ENCODE measurements at regions not wholly inside any gene's neighbourhood (a gene's known extent, or its start where the extent isn't known, plus 50 kb on each side); places are given as distances from the start of the nearest gene placed in this dataset.

- POLR2A ChIA-PET = no interaction called here
- Histone ChIP-seq H3K27me3 (ENCODE audit: insufficient read depth, low read length, poor library complexity, severe bottlenecking) (no peaks in the 10 kb centered on the region), H3K36me3 (ENCODE audit: insufficient read depth, low read length) (no peaks in the 10 kb centered on the region), H3K9me3 (ENCODE audit: low read length) (no peaks in the 10 kb centered on the region), H3K27ac (ENCODE audit: low read depth, low read length) (no peak overlapping the region), H3K4me1 (ENCODE audit: insufficient read depth, low read length) (no peaks in the 10 kb centered on the region), H3K4me3 (ENCODE audit: low read length) (no peak overlapping the region)
- H3K4me1 Mint-ChIP-seq = no peaks in the 10 kb centered on the region
- no peak overlapping the region for H3K27ac Mint-ChIP-seq
- peaks cover 0 to 13% (median 2%) of the 10 kb centered on the region in 5 donors for H3K9me3 Mint-ChIP-seq
- CTCF ChIA-PET = no interaction called here
- H3K27me3 Mint-ChIP-seq = no peaks in the 10 kb centered on the region
- no peak overlapping the region for H3K4me3 Mint-ChIP-seq
- H3K36me3 Mint-ChIP-seq = no peaks in the 10 kb centered on the region
- DNase-seq = no peak
Observed at GRCh38 chrX:7690842-7691241, 152.1 kb upstream of the VCX start.

GRCh38 chrX:7689791-7690412, 153.1 kb upstream of the VCX start:
- CTCF ChIA-PET = no interaction called here

GRCh38 chrX:7680181-7680580, 162.8 kb upstream of the VCX start:
- Histone ChIP-seq H3K36me3 (ENCODE audit: insufficient read depth, low read length) (no peaks in the 10 kb centered on the region), H3K9me3 (ENCODE audit: low read length) (no peaks in the 10 kb centered on the region), H3K27ac (ENCODE audit: low read depth, low read length) (no peak overlapping the region), H3K4me1 (ENCODE audit: insufficient read depth, low read length) (no peaks in the 10 kb centered on the region), H3K27me3 (ENCODE audit: insufficient read depth, low read length, poor library complexity, severe bottlenecking) (no peaks in the 10 kb centered on the region), H3K4me3 (ENCODE audit: low read length) (no peak overlapping the region)
- no peak overlapping the region for H3K27ac Mint-ChIP-seq
- peaks cover 0 to 5% (median 2%) of the 10 kb centered on the region in 5 donors for H3K9me3 Mint-ChIP-seq
- no peaks in the 10 kb centered on the region for H3K27me3 Mint-ChIP-seq
- no peak for DNase-seq
- ChIA-PET POLR2A (no interaction called here), CTCF (no interaction called here)
- no peaks in the 10 kb centered on the region for H3K4me1 Mint-ChIP-seq
- H3K36me3 Mint-ChIP-seq = no peaks in the 10 kb centered on the region
- H3K4me3 Mint-ChIP-seq = no peak overlapping the region

More at GRCh38 chrX:7689791-7690412, 153.1 kb upstream of the VCX start:
- H3K4me3 ChIP-seq (ENCODE audit: low read length) = no peak overlapping the region
- no peak for DNase-seq
- Mint-ChIP-seq H3K36me3 (no peaks in the 10 kb centered on the region), H3K27me3 (no peaks in the 10 kb centered on the region), H3K9me3 (peaks cover 0 to 13% (median 2%) of the 10 kb centered on the region in 5 donors), H3K27ac (no peak overlapping the region), H3K4me1 (no peaks in the 10 kb centered on the region), H3K4me3 (no peak overlapping the region)
- no peak overlapping the region for H3K27ac ChIP-seq (ENCODE audit: low read depth, low read length)
- no peaks in the 10 kb centered on the region for H3K9me3 ChIP-seq (ENCODE audit: low read length)
- no peaks in the 10 kb centered on the region for H3K36me3 ChIP-seq (ENCODE audit: insufficient read depth, low read length)
- H3K4me1 ChIP-seq (ENCODE audit: insufficient read depth, low read length) = no peaks in the 10 kb centered on the region
- POLR2A ChIA-PET = no interaction called here
- H3K27me3 ChIP-seq (ENCODE audit: insufficient read depth, low read length, poor library complexity, severe bottlenecking) = no peaks in the 10 kb centered on the region

- Mint-ChIP-seq H3K4me1 (no peaks in the 10 kb centered on the region), H3K27ac (no peak overlapping the region), H3K9me3 (peaks cover 0 to 14% (median 11%) of the 10 kb centered on the region in 5 donors), H3K4me3 (no peak overlapping the region), H3K27me3 (no peaks in the 10 kb centered on the region), H3K36me3 (no peaks in the 10 kb centered on the region)
- Histone ChIP-seq H3K4me1 (ENCODE audit: insufficient read depth, low read length) (no peaks in the 10 kb centered on the region), H3K27me3 (ENCODE audit: insufficient read depth, low read length, poor library complexity, severe bottlenecking) (no peaks in the 10 kb centered on the region), H3K9me3 (ENCODE audit: low read length) (no peaks in the 10 kb centered on the region), H3K36me3 (ENCODE audit: insufficient read depth, low read length) (no peaks in the 10 kb centered on the region), H3K4me3 (ENCODE audit: low read length) (no peak overlapping the region), H3K27ac (ENCODE audit: low read depth, low read length) (no peak overlapping the region)
- ChIA-PET CTCF (no interaction called here), POLR2A (no interaction called here)
- DNase-seq = no peak
Observed at GRCh38 chrX:7654316-7654715, 188.7 kb upstream of the VCX start.

DNA sequence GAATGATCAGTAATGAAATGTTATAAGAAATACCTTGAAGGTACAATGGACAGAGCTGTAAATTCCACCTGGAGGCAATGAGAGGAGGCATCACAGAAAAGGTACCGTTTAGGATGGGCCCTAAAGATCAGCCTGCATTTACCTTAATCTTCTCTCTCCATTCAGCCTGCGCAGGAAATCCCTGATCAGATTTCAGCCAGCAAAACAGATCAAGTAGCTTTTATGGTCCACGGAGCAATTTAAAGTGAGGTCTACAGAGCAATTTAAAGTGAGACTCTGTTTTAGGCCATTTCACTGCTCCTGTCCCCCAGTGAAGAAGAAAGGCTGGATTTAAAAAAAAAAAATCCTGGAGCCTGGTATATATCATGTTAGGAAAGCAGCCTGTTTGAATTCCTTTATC, 195.1 kb upstream of the VCX start:
- Mint-ChIP-seq H3K27ac (no peak overlapping the region), H3K4me3 (no peak overlapping the region), H3K9me3 (peaks cover 0 to 13% (median 0%) of the 10 kb centered on the region in 5 donors), H3K4me1 (no peaks in the 10 kb centered on the region), H3K27me3 (no peaks in the 10 kb centered on the region), H3K36me3 (no peaks in the 10 kb centered on the region)
- H3K4me3 ChIP-seq (ENCODE audit: low read length) = no peak overlapping the region
- POLR2A ChIA-PET = no interaction called here
- H3K27ac ChIP-seq (ENCODE audit: low read depth, low read length) = no peak overlapping the region
- CTCF ChIA-PET = no interaction called here
- no peaks in the 10 kb centered on the region for H3K4me1 ChIP-seq (ENCODE audit: insufficient read depth, low read length)
- H3K27me3 ChIP-seq (ENCODE audit: insufficient read depth, low read length, poor library complexity, severe bottlenecking) = no peaks in the 10 kb centered on the region
- H3K36me3 ChIP-seq (ENCODE audit: insufficient read depth, low read length) = no peaks in the 10 kb centered on the region
- DNase-seq = no peak
- no peaks in the 10 kb centered on the region for H3K9me3 ChIP-seq (ENCODE audit: low read length)

DNA sequence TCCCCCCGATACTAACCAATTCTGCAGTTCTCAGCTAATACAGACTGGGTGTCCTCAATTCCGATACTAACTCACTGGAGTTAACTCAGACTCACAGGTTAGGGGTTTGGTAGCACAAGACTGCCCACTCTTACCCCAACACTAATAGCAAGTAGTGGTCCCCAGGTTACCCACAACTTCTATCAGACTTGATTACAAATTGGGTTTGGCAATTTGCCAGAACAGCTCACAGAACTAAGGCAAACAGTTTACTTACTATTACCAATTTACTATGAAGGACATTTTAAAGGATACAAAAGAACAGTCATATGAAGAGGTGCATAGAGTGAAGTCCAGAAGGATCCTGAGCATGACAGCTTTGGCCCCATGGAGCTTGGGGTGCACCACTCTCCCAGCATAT, 201.8 kb upstream of the VCX start:
- Histone ChIP-seq H3K4me3 (ENCODE audit: low read length) (no peak overlapping the region), H3K9me3 (ENCODE audit: low read length) (no peaks in the 10 kb centered on the region), H3K27me3 (ENCODE audit: insufficient read depth, low read length, poor library complexity, severe bottlenecking) (no peaks in the 10 kb centered on the region), H3K4me1 (ENCODE audit: insufficient read depth, low read length) (no peaks in the 10 kb centered on the region), H3K36me3 (ENCODE audit: insufficient read depth, low read length) (no peaks in the 10 kb centered on the region), H3K27ac (ENCODE audit: low read depth, low read length) (no peak overlapping the region)
- CTCF ChIA-PET = no interaction called here
- Mint-ChIP-seq H3K27ac (no peak overlapping the region), H3K4me3 (no peak overlapping the region), H3K4me1 (no peaks in the 10 kb centered on the region), H3K9me3 (peaks cover 0 to 14% (median 0%) of the 10 kb centered on the region in 5 donors), H3K36me3 (no peaks in the 10 kb centered on the region), H3K27me3 (no peaks in the 10 kb centered on the region)
- no peak for DNase-seq
- POLR2A ChIA-PET = no interaction called here

DNA sequence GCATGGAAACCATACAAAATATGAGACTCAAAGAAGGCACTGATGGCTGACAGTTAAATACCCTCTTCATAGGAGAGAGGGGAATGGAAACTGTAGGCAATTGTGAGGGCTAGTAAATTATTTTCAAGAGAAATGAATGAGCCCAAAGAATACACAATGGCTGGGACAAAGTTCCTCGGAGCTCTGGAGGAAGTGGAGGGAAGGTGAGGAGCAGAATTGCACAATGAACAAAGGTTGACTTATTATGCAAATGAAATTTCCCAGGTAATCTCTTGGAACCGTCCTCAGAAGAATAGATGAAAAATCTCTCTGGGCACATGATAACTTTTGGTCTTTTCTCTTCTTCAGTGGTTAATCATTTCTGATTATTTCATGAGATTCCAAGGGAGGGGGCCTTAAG, 202.6 kb upstream of the VCX start:
- ChIA-PET POLR2A (no interaction called here), CTCF (no interaction called here)
- no peaks in the 10 kb centered on the region for H3K4me1 Mint-ChIP-seq
- H3K9me3 Mint-ChIP-seq = peaks cover 0 to 13% (median 0%) of the 10 kb centered on the region in 5 donors
- H3K27ac Mint-ChIP-seq = no peak overlapping the region
- no peak overlapping the region for H3K4me3 ChIP-seq (ENCODE audit: low read length)
- no peaks in the 10 kb centered on the region for H3K36me3 ChIP-seq (ENCODE audit: insufficient read depth, low read length)
- no peaks in the 10 kb centered on the region for H3K9me3 ChIP-seq (ENCODE audit: low read length)
- no peak overlapping the region for H3K4me3 Mint-ChIP-seq
- no peaks in the 10 kb centered on the region for H3K36me3 Mint-ChIP-seq
- DNase-seq = no peak
- H3K27me3 ChIP-seq (ENCODE audit: insufficient read depth, low read length, poor library complexity, severe bottlenecking) = no peaks in the 10 kb centered on the region
- H3K27me3 Mint-ChIP-seq = no peaks in the 10 kb centered on the region
- H3K4me1 ChIP-seq (ENCODE audit: insufficient read depth, low read length) = no peaks in the 10 kb centered on the region
- no peak overlapping the region for H3K27ac ChIP-seq (ENCODE audit: low read depth, low read length)

- Histone ChIP-seq H3K27ac (ENCODE audit: low read depth, low read length) (no peak overlapping the region), H3K9me3 (ENCODE audit: low read length) (no peaks in the 10 kb centered on the region), H3K4me1 (ENCODE audit: insufficient read depth, low read length) (no peaks in the 10 kb centered on the region), H3K27me3 (ENCODE audit: insufficient read depth, low read length, poor library complexity, severe bottlenecking) (no peaks in the 10 kb centered on the region), H3K36me3 (ENCODE audit: insufficient read depth, low read length) (no peaks in the 10 kb centered on the region), H3K4me3 (ENCODE audit: low read length) (no peak overlapping the region)
- Mint-ChIP-seq H3K4me3 (no peak overlapping the region), H3K4me1 (no peaks in the 10 kb centered on the region), H3K9me3 (peaks cover 0 to 7% (median 0%) of the 10 kb centered on the region in 5 donors), H3K27me3 (no peaks in the 10 kb centered on the region), H3K27ac (no peak overlapping the region), H3K36me3 (no peaks in the 10 kb centered on the region)
- no peak for DNase-seq
- ChIA-PET POLR2A (no interaction called here), CTCF (no interaction called here)
Observed at GRCh38 chrX:7638078-7638710, 204.8 kb upstream of the VCX start.
